ENCODE measurements at regions not wholly inside any gene's neighbourhood (a gene's known extent, or its start where the extent isn't known, plus 50 kb on each side); places are given as distances from the start of the nearest gene placed in this dataset.
"Not testable (repeated sequence)": the region's sequence is repeated elsewhere in the genome, so short reads cannot be mapped to it uniquely, and the experiment has no call there.

DNA sequence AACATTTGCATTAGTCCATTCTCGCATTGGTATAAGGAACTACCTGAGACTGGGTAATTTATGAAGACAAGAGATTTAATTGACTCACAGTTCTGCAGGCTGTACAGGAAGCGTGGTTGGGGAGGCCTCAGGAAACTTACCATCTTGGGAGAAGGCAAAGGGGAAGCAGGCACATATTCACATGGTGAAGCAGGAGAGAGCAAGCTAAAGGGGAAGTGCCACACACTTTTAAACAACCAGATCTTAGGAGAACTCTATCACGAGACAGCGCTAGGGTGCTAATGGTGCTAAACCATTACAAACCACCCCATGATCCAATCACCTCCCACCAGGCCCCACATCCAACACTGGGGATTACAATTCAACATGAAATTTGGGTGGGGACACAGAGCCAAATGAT is 201.7 kb upstream of the MGAT5 start:
- no peak for DNase-seq (ENCODE audit: low read depth, low spot score)
- TF ChIP-seq, protein P1, sequence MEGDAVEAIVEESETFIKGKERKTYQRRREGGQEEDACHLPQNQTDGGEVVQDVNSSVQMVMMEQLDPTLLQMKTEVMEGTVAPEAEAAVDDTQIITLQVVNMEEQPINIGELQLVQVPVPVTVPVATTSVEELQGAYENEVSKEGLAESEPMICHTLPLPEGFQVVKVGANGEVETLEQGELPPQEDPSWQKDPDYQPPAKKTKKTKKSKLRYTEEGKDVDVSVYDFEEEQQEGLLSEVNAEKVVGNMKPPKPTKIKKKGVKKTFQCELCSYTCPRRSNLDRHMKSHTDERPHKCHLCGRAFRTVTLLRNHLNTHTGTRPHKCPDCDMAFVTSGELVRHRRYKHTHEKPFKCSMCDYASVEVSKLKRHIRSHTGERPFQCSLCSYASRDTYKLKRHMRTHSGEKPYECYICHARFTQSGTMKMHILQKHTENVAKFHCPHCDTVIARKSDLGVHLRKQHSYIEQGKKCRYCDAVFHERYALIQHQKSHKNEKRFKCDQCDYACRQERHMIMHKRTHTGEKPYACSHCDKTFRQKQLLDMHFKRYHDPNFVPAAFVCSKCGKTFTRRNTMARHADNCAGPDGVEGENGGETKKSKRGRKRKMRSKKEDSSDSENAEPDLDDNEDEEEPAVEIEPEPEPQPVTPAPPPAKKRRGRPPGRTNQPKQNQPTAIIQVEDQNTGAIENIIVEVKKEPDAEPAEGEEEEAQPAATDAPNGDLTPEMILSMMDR (IDR thresholded peaks at IDR 0.05; ENCODE audit: low read depth, low read length), result no peak
- in situ Hi-C loops (cut with HindIII; ENCODE audit: low sequenced_read_pairs), result no loop called here
- no peak overlapping the region for H3K4me3 ChIP-seq (ENCODE audit: low read depth, low read length)

DNA sequence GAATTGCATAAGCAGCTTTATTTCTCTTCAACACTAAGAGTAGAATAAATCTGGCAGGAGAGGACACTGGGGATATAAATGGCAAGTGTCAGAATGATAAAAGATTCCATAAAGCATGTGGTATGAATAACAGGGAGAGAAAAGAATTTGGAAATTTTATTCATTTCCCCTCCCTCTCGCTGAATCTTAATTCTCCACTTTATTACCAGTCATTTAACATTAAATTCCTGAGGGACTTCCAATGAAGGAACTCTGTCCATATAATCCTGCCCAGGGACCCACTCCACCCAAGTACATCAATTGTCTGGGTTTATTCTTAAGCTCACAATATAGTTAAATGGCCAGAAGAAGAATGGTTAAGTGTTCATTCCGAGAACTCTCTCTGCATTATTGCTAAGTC is 197.7 kb upstream of the MGAT5 start:
- TF ChIP-seq, protein P1 (IDR thresholded peaks at IDR 0.05; ENCODE audit: low read depth, low read length), result no peak
- DNase-seq (ENCODE audit: low read depth, low spot score), result no peak
- in situ Hi-C loops (cut with HindIII; ENCODE audit: low sequenced_read_pairs), result no loop called here
- H3K4me3 ChIP-seq (ENCODE audit: low read depth, low read length), result no peak overlapping the region

DNA sequence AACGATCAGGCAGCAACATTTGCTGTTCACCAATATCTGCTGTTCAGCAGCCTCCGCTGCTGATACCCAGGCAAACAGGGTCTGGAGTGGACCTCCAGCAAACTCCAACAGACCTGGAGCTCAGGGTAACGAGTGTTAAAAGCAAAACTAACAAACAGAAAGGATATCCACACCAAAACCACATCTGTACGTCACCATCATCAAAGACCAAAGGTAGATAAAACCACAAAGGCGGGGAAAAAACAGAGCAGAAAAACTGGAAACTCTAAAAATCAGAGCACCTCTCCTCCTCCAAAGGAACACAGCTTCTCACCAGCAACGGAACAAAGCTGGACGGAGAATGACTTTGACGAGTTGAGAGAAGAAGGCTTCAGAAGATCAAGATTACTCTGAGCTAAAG is 192.8 kb upstream of the MGAT5 start:
- H3K4me3 ChIP-seq (ENCODE audit: low read depth, low read length); in situ Hi-C loops (cut with HindIII; ENCODE audit: low sequenced_read_pairs); DNase-seq (ENCODE audit: low read depth, low spot score): not testable (repeated sequence)

DNA sequence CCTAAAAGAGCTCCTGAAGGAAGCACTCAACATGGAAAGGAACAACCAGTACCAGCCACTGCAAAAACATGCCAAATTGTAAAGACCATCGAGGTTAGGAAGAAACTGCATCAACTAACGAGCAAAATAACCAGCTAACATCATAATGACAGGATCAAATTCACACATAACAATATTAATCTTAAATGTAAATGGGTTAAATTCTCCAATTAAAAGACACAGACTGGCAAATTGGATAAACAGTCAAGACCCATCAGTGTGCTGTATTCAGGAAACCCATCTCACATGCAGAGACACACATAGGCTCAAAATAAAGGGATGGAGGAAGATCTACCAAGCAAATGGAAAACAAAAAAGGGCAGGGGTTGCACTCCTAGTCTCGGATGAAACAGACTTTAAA is 191.6 kb upstream of the MGAT5 start:
- in situ Hi-C loops (cut with HindIII; ENCODE audit: low sequenced_read_pairs); H3K4me3 ChIP-seq (ENCODE audit: low read depth, low read length); DNase-seq (ENCODE audit: low read depth, low spot score): not testable (repeated sequence)

GRCh38 chr2:134063916-134064315 is 190.0 kb upstream of the MGAT5 start:
- in situ Hi-C loops (cut with HindIII; ENCODE audit: low sequenced_read_pairs); DNase-seq (ENCODE audit: low read depth, low spot score); H3K4me3 ChIP-seq (ENCODE audit: low read depth, low read length): not testable (repeated sequence)

DNA sequence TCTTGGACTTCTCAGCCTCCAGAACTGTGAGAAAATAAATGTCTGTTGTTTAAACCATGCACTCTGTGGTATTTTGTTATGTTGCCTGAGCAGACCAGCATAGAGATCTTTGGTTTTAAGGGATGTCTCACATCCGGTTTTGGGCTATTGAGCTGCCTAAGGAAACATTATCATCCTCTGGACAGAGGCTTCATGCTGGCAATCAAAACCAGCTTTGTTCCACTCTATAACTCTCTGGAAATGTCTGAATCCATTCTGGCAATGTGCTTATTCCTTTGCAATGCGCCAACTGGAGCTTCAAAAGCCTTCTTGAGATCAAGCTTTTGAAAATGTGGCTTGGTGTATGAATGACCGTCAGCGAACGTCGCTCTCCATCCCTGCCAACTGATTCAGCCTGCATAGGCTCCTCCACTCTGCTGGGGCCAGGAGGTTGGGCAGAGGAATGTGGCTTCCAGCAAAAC is 183.6 kb upstream of the MGAT5 start:
- no peak overlapping the region for H3K4me3 ChIP-seq (ENCODE audit: low read depth, low read length)
- TF ChIP-seq, protein P1 (IDR thresholded peaks at IDR 0.05; ENCODE audit: low read depth, low read length), result no peak
- in situ Hi-C loops (cut with HindIII; ENCODE audit: low sequenced_read_pairs), result no loop called here
- DNase-seq (ENCODE audit: low read depth, low spot score), result peak; percentile 67

DNA sequence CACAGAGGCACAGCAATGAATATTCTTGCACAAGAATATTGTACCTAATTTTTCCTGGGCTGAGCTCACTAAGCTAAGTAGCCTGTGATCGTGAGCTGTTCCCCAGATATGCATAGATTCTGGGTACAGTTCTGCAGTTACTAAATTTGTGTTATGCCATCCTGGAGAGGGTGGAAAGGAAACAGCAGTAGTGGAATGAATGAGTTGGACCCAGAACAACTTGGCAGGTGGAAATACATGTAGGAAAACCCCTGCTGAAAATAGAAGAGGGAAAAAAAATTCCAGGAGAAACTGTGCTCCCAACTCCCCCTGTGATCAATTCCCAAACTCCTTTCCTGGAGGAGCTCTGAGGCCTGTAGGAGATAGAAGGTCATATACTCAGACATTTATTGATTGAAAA is 181.5 kb upstream of the MGAT5 start:
- no peak for DNase-seq (ENCODE audit: low read depth, low spot score)
- in situ Hi-C loops (cut with HindIII; ENCODE audit: low sequenced_read_pairs), result no loop called here
- no peak overlapping the region for H3K4me3 ChIP-seq (ENCODE audit: low read depth, low read length)
- TF ChIP-seq, protein P1 (IDR thresholded peaks at IDR 0.05; ENCODE audit: low read depth, low read length), result no peak

DNA sequence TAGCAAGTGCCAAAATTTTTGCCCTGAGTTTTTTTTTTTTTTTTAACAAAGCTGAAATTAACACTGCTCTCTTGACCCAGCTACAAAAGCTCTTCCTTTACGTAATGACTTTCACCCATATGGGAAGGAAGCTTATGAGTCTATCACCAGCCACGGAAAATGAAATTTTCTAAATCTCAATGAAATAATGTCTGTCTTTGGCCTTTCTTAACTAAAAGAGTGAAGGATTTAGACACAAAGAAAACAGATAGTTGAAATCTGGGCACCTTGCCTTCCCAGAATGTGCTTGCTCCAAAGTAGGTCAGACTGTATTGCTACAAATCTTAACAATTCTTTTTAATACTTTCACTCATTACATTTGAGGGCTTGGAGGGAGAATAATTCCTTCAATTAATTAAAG is 180.8 kb upstream of the MGAT5 start:
- TF ChIP-seq, protein P1 (IDR thresholded peaks at IDR 0.05; ENCODE audit: low read depth, low read length), result no peak
- DNase-seq (ENCODE audit: low read depth, low spot score), result no peak
- in situ Hi-C loops (cut with HindIII; ENCODE audit: low sequenced_read_pairs), result no loop called here
- H3K4me3 ChIP-seq (ENCODE audit: low read depth, low read length), result no peak overlapping the region

Data from astrocyte of the spinal cord (primary cell).